ENCODE measurements at regions not wholly inside any gene's neighbourhood (a gene's known extent, or its start where the extent isn't known, plus 50 kb on each side); places are given as distances from the start of the nearest gene placed in this dataset.

- no peak for DNase-seq
Observed at GRCh38 chr11:119979701-119980100, 158.2 kb downstream of the TRIM29 start.

- no peak for DNase-seq
Observed at GRCh38 chr11:119978696-119979095, 159.2 kb downstream of the TRIM29 start.

GRCh38 chr11:119977881-119978280 is 160.0 kb downstream of the TRIM29 start:
- no peak for DNase-seq

- no peak for DNase-seq
Observed at GRCh38 chr11:119977561-119977860, 160.4 kb downstream of the TRIM29 start.

- DNase-seq, result no peak
Observed at GRCh38 chr11:119976805-119977560, 160.9 kb downstream of the TRIM29 start.

- DNase-seq, result no peak
Observed at GRCh38 chr11:119975561-119976152, 162.3 kb downstream of the TRIM29 start.

- no peak for DNase-seq
Observed at GRCh38 chr11:119974467-119974866, 163.4 kb downstream of the TRIM29 start.

GRCh38 chr11:119974051-119974450 is 163.9 kb downstream of the TRIM29 start:
- DNase-seq, result no peak

- no peak for DNase-seq
Observed at GRCh38 chr11:119972281-119972680, 165.6 kb downstream of the TRIM29 start.

GRCh38 chr11:119970555-119971304 is 167.2 kb downstream of the TRIM29 start:
- DNase-seq, result no peak

GRCh38 chr11:119964136-119965025 is 173.5 kb downstream of the TRIM29 start:
- DNase-seq, result no peak

- DNase-seq, result no peak
Observed at GRCh38 chr11:119957951-119958350, 180.0 kb downstream of the TRIM29 start.

GRCh38 chr11:119952441-119952840 is 185.5 kb downstream of the TRIM29 start:
- DNase-seq, result no peak

GRCh38 chr11:119943298-119943655 is 194.6 kb downstream of the TRIM29 start:
- no peak for DNase-seq

- DNase-seq, result no peak
Observed at GRCh38 chr11:119942583-119943297, 195.2 kb downstream of the TRIM29 start.

GRCh38 chr11:119941636-119942411 is 196.1 kb downstream of the TRIM29 start:
- DNase-seq, result no peak

- no peak for DNase-seq
Observed at GRCh38 chr11:119941171-119941570, 196.7 kb downstream of the TRIM29 start.

- DNase-seq, result no peak
Observed at GRCh38 chr11:119940401-119940976, 197.4 kb downstream of the TRIM29 start.

- DNase-seq, result no peak
Observed at GRCh38 chr11:119937412-119937811, 200.5 kb downstream of the TRIM29 start.

GRCh38 chr11:119936426-119936825 is 201.5 kb downstream of the TRIM29 start:
- DNase-seq, result no peak

- DNase-seq, result no peak
Observed at GRCh38 chr11:119935349-119935925, 202.5 kb downstream of the TRIM29 start.
